ENCODE measurements at regions not wholly inside any gene's neighbourhood (a gene's known extent, or its start where the extent isn't known, plus 50 kb on each side); places are given as distances from the start of the nearest gene placed in this dataset.

DNA sequence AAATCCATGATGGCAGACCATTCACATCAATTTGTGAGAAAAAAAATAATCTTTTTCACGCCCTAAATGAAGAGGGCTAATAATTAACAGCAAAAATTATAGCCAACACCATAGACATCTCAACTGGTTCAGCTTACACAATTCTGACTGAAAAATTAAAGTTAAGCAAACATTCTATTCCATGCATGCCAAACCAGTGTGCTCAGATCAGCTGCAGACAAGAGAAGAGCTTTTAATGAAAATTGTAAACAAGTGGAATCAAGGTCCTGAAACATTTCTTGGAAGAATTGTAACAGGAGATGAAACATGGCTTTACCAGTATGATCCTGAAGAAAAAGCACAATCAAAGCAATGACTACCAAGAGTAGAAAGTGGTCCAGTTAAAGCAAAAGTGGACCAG is 710.4 kb downstream of the EPHA7 start:
- H2BK15ac ChIP-seq (ENCODE audit: low read length) = no peak overlapping the region
- H2AK5ac ChIP-seq (ENCODE audit: low read depth, low read length) = no peak overlapping the region
- H3K18ac ChIP-seq (ENCODE audit: extremely low read depth, low read length) = no peak overlapping the region
- H3K27me3 ChIP-seq (replicated peaks in 1 of 4; ENCODE audit: control insufficient read depth in 3 of 4, extremely low read depth in 1 of 4, insufficient read depth in 3 of 4, low read length in 3 of 4) = no peaks in the 10 kb centered on the region
- H3K14ac ChIP-seq (ENCODE audit: insufficient read length) = no peak overlapping the region
- H2AFZ ChIP-seq (ENCODE audit: low read length) = no peak overlapping the region
- H2BK5ac ChIP-seq (ENCODE audit: low read depth, low read length) = no peak overlapping the region
- ChIA-PET CTCF (ENCODE audit: partially characterized antibody) (no interaction called here), POLR2A (ENCODE audit: partially characterized antibody) (no interaction called here)
- no peak for FAIRE-seq
- no peak for DNase-seq (ENCODE audit: low read depth in 1 of 2, low spot score in 2 of 2)
- H2BK120ac ChIP-seq (replicated peaks; ENCODE audit: low read depth, low read length) = no peak overlapping the region
- no peak overlapping the region for H2BK12ac ChIP-seq (ENCODE audit: low read depth, low read length)
- 100% methylated on average over 1 of the region's 1 CpG; no CpG with 5 or more reads in 1 of the 2 experiments for WGBS, 2 experiments (ENCODE audit: extremely low coverage in 1 of 2, insufficient coverage in 1 of 2, insufficient read length in 1 of 2, insufficient replicate concordance in 2 of 2, low coverage in 1 of 2, low lambda C conversion rate in 2 of 2, missing lambda C conversion rate in 1 of 2)
- H3K23ac ChIP-seq (ENCODE audit: insufficient read length) = no peak overlapping the region
- no peaks in the 10 kb centered on the region for H4K20me1 ChIP-seq (replicated peaks in 1 of 2; ENCODE audit: control insufficient read depth in 1 of 2, insufficient read depth in 2 of 2, low read length in 2 of 2)
- H4K5ac ChIP-seq (ENCODE audit: insufficient read length, low read depth, low read length) = no peak overlapping the region
- H3K9me3 ChIP-seq (ENCODE audit: insufficient read depth in 2 of 2, low read depth in 1 of 2, low read length in 1 of 2) = no peaks in the 10 kb centered on the region
- no peak overlapping the region for H3K4me2 ChIP-seq (ENCODE audit: insufficient read depth in 1 of 2, low read depth in 2 of 2, low read length in 2 of 2)
- H4K8ac ChIP-seq (ENCODE audit: extremely low read depth, insufficient read depth, low read length) = no peak overlapping the region
- H3K4me1 ChIP-seq (replicated peaks in 1 of 4; ENCODE audit: control insufficient read depth in 3 of 4, insufficient read depth in 4 of 4, low read length in 3 of 4) = no peaks in the 10 kb centered on the region
- H3K79me1 ChIP-seq (ENCODE audit: low read depth, low read length) = no peaks in the 10 kb centered on the region
- no peaks in the 10 kb centered on the region for H3K36me3 ChIP-seq (ENCODE audit: control insufficient read depth in 2 of 4, insufficient read depth in 4 of 4, low read length in 3 of 4)
- no peaks in the 10 kb centered on the region for H3K23me2 ChIP-seq (ENCODE audit: low read depth, low read length)
- no peak overlapping the region for H3K9ac ChIP-seq (replicated peaks in 1 of 4; ENCODE audit: extremely low read depth in 1 of 4, low read depth in 3 of 4, low read length in 3 of 4)
- no peak overlapping the region for H3K4me3 ChIP-seq (ENCODE audit: extremely low read depth in 1 of 4, insufficient read depth in 2 of 4, low read depth in 3 of 4, low read length in 4 of 4)
- no peak overlapping the region for H3K27ac ChIP-seq (ENCODE audit: low read depth, low read length)
- H3K4ac ChIP-seq (replicated peaks; ENCODE audit: insufficient read length, low read depth, low read length) = no peak overlapping the region
- no peaks in the 10 kb centered on the region for H3K79me2 ChIP-seq (ENCODE audit: control insufficient read depth in 1 of 2, insufficient read depth in 2 of 2, low read length in 2 of 2)
- no peak overlapping the region for H2BK20ac ChIP-seq (ENCODE audit: low read length)
- H4K91ac ChIP-seq (replicated peaks; ENCODE audit: insufficient read length, low read length) = no peak overlapping the region
- H3K56ac ChIP-seq (replicated peaks; ENCODE audit: insufficient read length, low read depth, low read length) = no peak overlapping the region
- TF ChIP-seq KDM4A (IDR thresholded peaks at IDR 0.05; ENCODE audit: low read depth, low read length, severe bottlenecking) (no peak), BCL11A (IDR thresholded peaks at IDR 0.05; ENCODE audit: low read depth in 2 of 2, low read length in 2 of 2) (no peak), HDAC6 (IDR thresholded peaks at IDR 0.05; ENCODE audit: low read depth, low read length) (no peak), POU5F1 (IDR thresholded peaks at IDR 0.05; ENCODE audit: low read depth, low read length) (no peak), NANOG (IDR thresholded peaks at IDR 0.05; ENCODE audit: insufficient read depth, low read depth, low read length, poor library complexity, severe bottlenecking) (no peak), RAD21 (IDR thresholded peaks at IDR 0.05 in 1 of 2, conservative IDR thresholded peaks at IDR 0.05 in 1 of 2; ENCODE audit: low read depth in 2 of 2, low read length in 2 of 2) (no peak), TEAD4 (IDR thresholded peaks at IDR 0.05; ENCODE audit: low read depth, low read length) (no peak), EZH2 (IDR thresholded peaks at IDR 0.05; ENCODE audit: low read depth, low read length, severe bottlenecking) (no peak), EP300 (IDR thresholded peaks at IDR 0.05; ENCODE audit: borderline replicate concordance in 1 of 2, low read depth in 2 of 2, low read length in 2 of 2) (no peak)

All from H1 (cell line).